Upper lobe of right lung (tissue), 1 donor: ENCODE measurements at regions not wholly inside any gene's neighbourhood (a gene's known extent, or its start where the extent isn't known, plus 50 kb on each side); places are given as distances from the start of the nearest gene placed in this dataset.
A peak's percentile ranks its signal among the peaks of the same experiment; 100 is the strongest.
"Not testable (repeated sequence)": the region's sequence is repeated elsewhere in the genome, so short reads cannot be mapped to it uniquely, and the experiment has no call there.

Experiments
- ATAC-seq: fragments of 200-7000 bp; cut with Tn5 transposase; one replicate; pipeline ENCODE4 v1.9.1; 2020; ENCODE audit warnings: mild to moderate bottlenecking, moderate library complexity
- DNase-seq: peaks from one replicate; pipeline ENCODE4 v3.0.0-alpha.2; 2020
- H3K27ac ChIP-seq: fragments of 200-600 bp; one replicate; pipeline ENCODE4 v1.8.0; 2022
- H3K27me3 ChIP-seq: fragments of 200-600 bp; one replicate; pipeline ENCODE4 v1.8.0; 2022; ENCODE audit warnings: mild to moderate bottlenecking
- H3K36me3 ChIP-seq: fragments of 200-600 bp; one replicate; pipeline ENCODE4 v1.8.0; 2022
- H3K4me1 ChIP-seq: fragments of 200-600 bp; one replicate; pipeline ENCODE4 v1.8.0; 2022
- H3K4me3 ChIP-seq: fragments of 200-600 bp; one replicate; pipeline ENCODE4 v1.8.0; 2022; ENCODE audit warnings: mild to moderate bottlenecking
- H3K9me3 ChIP-seq: fragments of 200-600 bp; one replicate; pipeline ENCODE4 v1.8.0; 2022
- CTCF ChIP-seq: fragments of 200-600 bp; IDR thresholded peaks from one replicate; pipeline ENCODE4 v1.8.0; 2022; ENCODE audit warnings: antibody characterized with exemption
- intact Hi-C: fragments of 100-400 bp; cut with DNase I; formaldehyde crosslinking; loops from one replicate; pipeline ENCODE4 v1.11.0; 2022
- donor health status: DM: no; HTN: yes; CAD: no; lungs with severe emphysema.

- ATAC-seq (no peak), DNase-seq (no peak)
- peaks cover 26% of the 10 kb centered on the region for H3K27me3 ChIP-seq
- H3K27ac ChIP-seq, result no peak overlapping the region
- H3K36me3 ChIP-seq, result no peaks in the 10 kb centered on the region
- intact Hi-C loops, result no loop called here
- no peaks in the 10 kb centered on the region for H3K9me3 ChIP-seq
- peak; percentile 74 for TF ChIP-seq CTCF
- no peak overlapping the region for H3K4me3 ChIP-seq
- H3K4me1 ChIP-seq, result no peaks in the 10 kb centered on the region
Measured at GRCh38 chr13:24997367-24997967, 98.5 kb upstream of the PABPC3 start.

GRCh38 chr13:24998433-24998832 is 97.5 kb upstream of the PABPC3 start:
- DNase-seq (no peak), ATAC-seq (no peak)
- intact Hi-C loops, result no loop called here
- no peak overlapping the region for H3K4me3 ChIP-seq
- no peak for TF ChIP-seq CTCF
- H3K27me3 ChIP-seq, result peaks cover 29% of the 10 kb centered on the region
- H3K27ac ChIP-seq, result no peak overlapping the region
- H3K9me3 ChIP-seq, result no peaks in the 10 kb centered on the region
- H3K36me3 ChIP-seq, result no peaks in the 10 kb centered on the region
- no peaks in the 10 kb centered on the region for H3K4me1 ChIP-seq

- Histone ChIP-seq H3K27me3 (peaks cover 25% of the 10 kb centered on the region), H3K4me3 (no peak overlapping the region), H3K36me3 (no peaks in the 10 kb centered on the region), H3K9me3 (no peaks in the 10 kb centered on the region), H3K4me1 (no peaks in the 10 kb centered on the region), H3K27ac (no peak overlapping the region)
- no peak for TF ChIP-seq CTCF
- ATAC-seq (no peak), DNase-seq (no peak)
- intact Hi-C loops, result no loop called here
Measured at GRCh38 chr13:25001476-25002206, 94.3 kb upstream of the PABPC3 start.

GRCh38 chr13:25002311-25002710 is 93.6 kb upstream of the PABPC3 start:
- H3K36me3 ChIP-seq, H3K9me3 ChIP-seq, H3K4me3 ChIP-seq, intact Hi-C loops, H3K4me1 ChIP-seq, H3K27ac ChIP-seq, DNase-seq: not testable (repeated sequence)
- peaks cover 25% of the 10 kb centered on the region for H3K27me3 ChIP-seq
- peak; percentile 70 for ATAC-seq

GRCh38 chr13:25004489-25004888 is 91.4 kb upstream of the PABPC3 start:
- ATAC-seq, result peak; percentile 38
- intact Hi-C loops, H3K4me1 ChIP-seq: not testable (repeated sequence)

GRCh38 chr13:25005050-25005497 is 90.9 kb upstream of the PABPC3 start:
- ATAC-seq, result peak; percentile 87
- peak; percentile 16 for TF ChIP-seq CTCF
- H3K36me3 ChIP-seq, DNase-seq, H3K9me3 ChIP-seq, intact Hi-C loops, H3K27ac ChIP-seq, H3K4me1 ChIP-seq, H3K4me3 ChIP-seq: not testable (repeated sequence)
- peaks cover 18% of the 10 kb centered on the region for H3K27me3 ChIP-seq

More at GRCh38 chr13:25004489-25004888, 91.4 kb upstream of the PABPC3 start:
- DNase-seq, H3K9me3 ChIP-seq, H3K4me3 ChIP-seq, H3K27ac ChIP-seq, H3K36me3 ChIP-seq: not testable (repeated sequence)
- H3K27me3 ChIP-seq, result peaks cover 24% of the 10 kb centered on the region

- intact Hi-C loops, H3K27me3 ChIP-seq, H3K27ac ChIP-seq, ATAC-seq, H3K36me3 ChIP-seq, H3K4me3 ChIP-seq, H3K9me3 ChIP-seq, H3K4me1 ChIP-seq, DNase-seq: not testable (repeated sequence)
Measured at GRCh38 chr13:25007389-25007788, 88.5 kb upstream of the PABPC3 start.

GRCh38 chr13:25014398-25014973 is 81.5 kb upstream of the PABPC3 start:
- DNase-seq, H3K36me3 ChIP-seq, H3K4me1 ChIP-seq, intact Hi-C loops, ATAC-seq, H3K9me3 ChIP-seq, H3K4me3 ChIP-seq, H3K27ac ChIP-seq: not testable (repeated sequence)
- peaks cover 36% of the 10 kb centered on the region for H3K27me3 ChIP-seq

- intact Hi-C loops, H3K4me3 ChIP-seq, H3K9me3 ChIP-seq, H3K27ac ChIP-seq, H3K4me1 ChIP-seq, H3K36me3 ChIP-seq, DNase-seq, ATAC-seq: not testable (repeated sequence)
- H3K27me3 ChIP-seq, result peaks cover 36% of the 10 kb centered on the region
Measured at GRCh38 chr13:25017176-25017575, 78.8 kb upstream of the PABPC3 start.
